RWPE2 (cell line): ENCODE measurements at regions not wholly inside any gene's neighbourhood (a gene's known extent, or its start where the extent isn't known, plus 50 kb on each side); places are given as distances from the start of the nearest gene placed in this dataset.
"Not testable (repeated sequence)": the region's sequence is repeated elsewhere in the genome, so short reads cannot be mapped to it uniquely, and the experiment has no call there.

Experiments
- ATAC-seq: fragments of 200-7000 bp; cut with Tn5 transposase; 3 replicates; pipeline ENCODE4 v1.9.1; 2021; ENCODE audit warnings: low read depth
- DNase-seq: peaks from one replicate; pipeline ENCODE4 v3.0.0-alpha.2; 2020; ENCODE audit warnings: low spot score
- H3K27ac ChIP-seq: fragments of 450-650 bp; 2 replicates; pipeline ENCODE4 v1.5.1; 2017; ENCODE audit warnings: mild to moderate bottlenecking; ENCODE audit not compliant: poor library complexity, severe bottlenecking
- H3K27me3 ChIP-seq: fragments of 250-450 bp; sonication (Bioruptor Pico); 2 replicates; pipeline ENCODE4 v1.5.1; 2021; ENCODE audit warnings: mild to moderate bottlenecking, moderate library complexity; ENCODE audit not compliant: insufficient read depth, poor library complexity, severe bottlenecking
- H3K36me3 ChIP-seq: fragments of 250-450 bp; sonication (Bioruptor Pico); 2 replicates; pipeline ENCODE4 v1.5.1; 2020; ENCODE audit warnings: low read depth, mild to moderate bottlenecking, moderate library complexity
- H3K4me1 ChIP-seq: fragments of 250-450 bp; sonication (Bioruptor Pico); 2 replicates; pipeline ENCODE4 v1.5.1; 2021; ENCODE audit warnings: mild to moderate bottlenecking, moderate library complexity; ENCODE audit not compliant: insufficient read depth, poor library complexity, severe bottlenecking
- H3K4me3 ChIP-seq: fragments of 250-450 bp; sonication (Bioruptor Pico); 2 replicates; pipeline ENCODE4 v1.5.1; 2021; ENCODE audit warnings: mild to moderate bottlenecking, moderate library complexity; ENCODE audit not compliant: severe bottlenecking
- H3K9me3 ChIP-seq: fragments of 250-450 bp; sonication (Bioruptor Pico); 2 replicates; pipeline ENCODE4 v1.5.1; 2021; ENCODE audit warnings: mild to moderate bottlenecking, moderate library complexity; ENCODE audit not compliant: severe bottlenecking
- CTCF ChIP-seq: fragments of 450-650 bp; IDR thresholded peaks from one replicate; pipeline ENCODE4 v1.5.1; 2017; ENCODE audit warnings: mild to moderate bottlenecking, moderate library complexity; ENCODE audit not compliant: poor library complexity, severe bottlenecking

GRCh38 chr17:70324031-70324430 lies 154.7 kb downstream of the KCNJ2 start:
- ATAC-seq (no peak), DNase-seq (no peak)
- Histone ChIP-seq H3K36me3 (no peaks in the 10 kb centered on the region), H3K9me3 (no peaks in the 10 kb centered on the region), H3K4me1 (no peaks in the 10 kb centered on the region), H3K27me3 (no peaks in the 10 kb centered on the region), H3K27ac (no peak overlapping the region), H3K4me3 (no peak overlapping the region)
- TF ChIP-seq CTCF = no peak

GRCh38 chr17:70327279-70327678 lies 157.9 kb downstream of the KCNJ2 start:
- no peak overlapping the region for H3K4me3 ChIP-seq
- ATAC-seq = no peak

GRCh38 chr17:70327723-70328122 lies 158.4 kb downstream of the KCNJ2 start:
- H3K27me3 ChIP-seq = no peaks in the 10 kb centered on the region
- no peak for TF ChIP-seq CTCF
- no peak overlapping the region for H3K27ac ChIP-seq
- H3K4me3 ChIP-seq = no peak overlapping the region
- no peak for ATAC-seq
- no peaks in the 10 kb centered on the region for H3K36me3 ChIP-seq
- no peaks in the 10 kb centered on the region for H3K9me3 ChIP-seq
- H3K4me1 ChIP-seq = no peaks in the 10 kb centered on the region
- DNase-seq = no peak

More at GRCh38 chr17:70327279-70327678, 157.9 kb downstream of the KCNJ2 start:
- Histone ChIP-seq H3K9me3 (no peaks in the 10 kb centered on the region), H3K36me3 (no peaks in the 10 kb centered on the region), H3K27ac (no peak overlapping the region), H3K4me1 (no peaks in the 10 kb centered on the region), H3K27me3 (no peaks in the 10 kb centered on the region)
- TF ChIP-seq CTCF = no peak
- DNase-seq = no peak

GRCh38 chr17:70329721-70330120 lies 160.4 kb downstream of the KCNJ2 start:
- Histone ChIP-seq H3K27ac (no peak overlapping the region), H3K36me3 (no peaks in the 10 kb centered on the region), H3K4me3 (no peak overlapping the region), H3K9me3 (no peaks in the 10 kb centered on the region), H3K27me3 (no peaks in the 10 kb centered on the region), H3K4me1 (no peaks in the 10 kb centered on the region)
- no peak for DNase-seq
- no peak for ATAC-seq
- TF ChIP-seq CTCF = no peak

- not testable (repeated sequence) for H3K27ac ChIP-seq, H3K4me3 ChIP-seq, H3K4me1 ChIP-seq, DNase-seq, H3K36me3 ChIP-seq, H3K9me3 ChIP-seq, H3K27me3 ChIP-seq, ATAC-seq
Measured at GRCh38 chr17:70331066-70331465, 161.7 kb downstream of the KCNJ2 start.
